ENCODE measurements at regions not wholly inside any gene's neighbourhood (a gene's known extent, or its start where the extent isn't known, plus 50 kb on each side); places are given as distances from the start of the nearest gene placed in this dataset.

- Mint-ChIP-seq H3K27ac (peak overlapping the region; percentile 68), H3K9me3 (peaks cover 4% of the 10 kb centered on the region), H3K27me3 (no peaks in the 10 kb centered on the region), H3K4me1 (ENCODE audit: low read depth) (peaks cover 72% of the 10 kb centered on the region), H3K36me3 (ENCODE audit: low read depth) (peaks cover 18% of the 10 kb centered on the region), H3K4me3 (no peak overlapping the region)
- ChIA-PET POLR2A (interaction anchor here (1.2 to 1.3 kb wide), 2 partner anchors 17 to 405 kb away, joined by 3 to 5 read pairs; no protein-coding TSS in a partner anchor), CTCF (interaction anchor here (0.9 to 1.5 kb wide), 3 partner anchors 45 to 66 kb away, joined by 3 to 6 read pairs (median 4); no protein-coding TSS in a partner anchor)
- no peak for ATAC-seq
- DNase-seq = no peak
- no peak for TF ChIP-seq CTCF (IDR thresholded peaks at IDR 0.05)
- intact Hi-C loops (cut with micrococcal nuclease) = loop anchor here (5.0 to 10.0 kb wide), 2 partner anchors 60 to 523 kb away; no protein-coding TSS in a partner anchor
Observed at GRCh38 chr1:235017719-235018118, 110.9 kb downstream of the TOMM20 start.

- no peak for TF ChIP-seq CTCF (IDR thresholded peaks at IDR 0.05)
- no peaks in the 10 kb centered on the region for H3K27me3 Mint-ChIP-seq
- ChIA-PET POLR2A (interaction anchor here (1.2 to 2.2 kb wide), 5 partner anchors 8 to 404 kb away, joined by 3 to 9 read pairs (median 6); no protein-coding TSS in a partner anchor), CTCF (interaction anchor here (0.9 to 1.5 kb wide), 5 partner anchors 45 to 420 kb away, joined by 3 to 6 read pairs (median 3); no protein-coding TSS in a partner anchor)
- peaks cover 4% of the 10 kb centered on the region for H3K9me3 Mint-ChIP-seq
- ATAC-seq = no peak
- no peak overlapping the region for H3K4me3 Mint-ChIP-seq
- peak overlapping the region; percentile 68 for H3K27ac Mint-ChIP-seq
- intact Hi-C loops (cut with micrococcal nuclease) = loop anchor here (5.0 to 10.0 kb wide), 2 partner anchors 60 to 522 kb away; no protein-coding TSS in a partner anchor
- no peak for DNase-seq
- H3K36me3 Mint-ChIP-seq (ENCODE audit: low read depth) = peaks cover 22% of the 10 kb centered on the region
- H3K4me1 Mint-ChIP-seq (ENCODE audit: low read depth) = peaks cover 72% of the 10 kb centered on the region
Observed at GRCh38 chr1:235017191-235017590, 111.4 kb downstream of the TOMM20 start.

GRCh38 chr1:235015291-235015985 is 113.2 kb downstream of the TOMM20 start:
- H3K9me3 Mint-ChIP-seq = peaks cover 4% of the 10 kb centered on the region
- peaks cover 22% of the 10 kb centered on the region for H3K36me3 Mint-ChIP-seq (ENCODE audit: low read depth)
- H3K4me3 Mint-ChIP-seq = no peak overlapping the region
- intact Hi-C loops (cut with micrococcal nuclease) = loop anchor here (5.0 to 10.0 kb wide), 2 partner anchors 62 to 521 kb away; no protein-coding TSS in a partner anchor
- H3K27me3 Mint-ChIP-seq = no peaks in the 10 kb centered on the region
- ChIA-PET POLR2A (interaction anchor here (0.6 to 2.2 kb wide), 11 partner anchors 10 to 404 kb away, joined by 3 to 9 read pairs (median 4); no protein-coding TSS in a partner anchor), CTCF (interaction anchor here (0.8 to 1.2 kb wide), 3 partner anchors 28 to 68 kb away, joined by 3 to 4 read pairs (median 3); no protein-coding TSS in a partner anchor)
- DNase-seq = peak; percentile 85
- peak overlapping the region; percentile 95 for H3K27ac Mint-ChIP-seq
- peak; percentile 40 for ATAC-seq
- H3K4me1 Mint-ChIP-seq (ENCODE audit: low read depth) = peaks cover 86% of the 10 kb centered on the region
- no peak for TF ChIP-seq CTCF (IDR thresholded peaks at IDR 0.05)

- ChIA-PET CTCF (no interaction called here), POLR2A (interaction anchor here (1.0 to 2.2 kb wide), 3 partner anchors 40 to 63 kb away, joined by 3 to 8 read pairs (median 4); no protein-coding TSS in a partner anchor)
- no peak for ATAC-seq
- no peak for DNase-seq
- Mint-ChIP-seq H3K4me3 (no peak overlapping the region), H3K4me1 (ENCODE audit: low read depth) (peaks cover 88% of the 10 kb centered on the region), H3K9me3 (peaks cover 4% of the 10 kb centered on the region), H3K27me3 (no peaks in the 10 kb centered on the region), H3K36me3 (ENCODE audit: low read depth) (peaks cover 23% of the 10 kb centered on the region), H3K27ac (peak overlapping the region; percentile 95)
- no peak for TF ChIP-seq CTCF (IDR thresholded peaks at IDR 0.05)
- intact Hi-C loops (cut with micrococcal nuclease) = loop anchor here (5.0 to 10.0 kb wide), 5 partner anchors 52 to 520 kb away; no protein-coding TSS in a partner anchor
Observed at GRCh38 chr1:235014756-235015155, 113.9 kb downstream of the TOMM20 start.

All from activated CD8-positive, alpha-beta T cell treated with anti-CD3 and anti-CD28 coated beads for 36 hours (primary cell).